GM21723 (cell line): ENCODE measurements at regions not wholly inside any gene's neighbourhood (a gene's known extent, or its start where the extent isn't known, plus 50 kb on each side); places are given as distances from the start of the nearest gene placed in this dataset.
"Not testable (repeated sequence)": the region's sequence is repeated elsewhere in the genome, so short reads cannot be mapped to it uniquely, and the experiment has no call there.

Experiments used
- ATAC-seq: cut with Tn5 transposase; IDR thresholded peaks from one replicate; pipeline ENCODE4 v1.9.1; 2021; ENCODE audit warnings: mild to moderate bottlenecking, moderate library complexity; ENCODE audit not compliant: unreplicated experiment

DNA sequence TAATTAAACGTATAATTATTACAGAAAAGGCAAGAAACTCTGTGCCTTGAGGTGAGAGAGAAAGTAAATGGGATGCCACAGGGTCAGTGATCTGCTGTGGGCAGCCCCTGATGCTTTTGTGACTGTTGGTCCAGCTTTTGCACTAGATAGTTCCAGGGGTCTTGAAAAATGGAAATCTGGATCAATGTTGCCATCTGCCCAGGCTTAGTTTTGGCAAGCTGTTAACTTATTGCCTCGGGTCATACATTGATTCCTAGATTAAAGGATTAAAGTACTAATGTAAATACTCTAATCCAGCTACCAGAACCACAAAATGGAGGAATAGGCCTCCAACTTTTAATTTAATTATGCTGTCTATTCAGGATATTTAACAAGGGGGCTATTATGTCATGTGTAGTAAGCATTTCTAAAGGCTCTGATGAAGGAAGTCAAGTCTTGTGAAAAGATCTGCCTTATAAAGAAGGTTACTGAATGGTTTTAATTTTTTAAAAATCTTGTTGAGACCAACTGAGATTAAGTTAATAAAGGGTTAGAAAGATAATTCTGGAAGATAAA, 376.0 kb upstream of the HS3ST5 start:
- no peak for ATAC-seq

DNA sequence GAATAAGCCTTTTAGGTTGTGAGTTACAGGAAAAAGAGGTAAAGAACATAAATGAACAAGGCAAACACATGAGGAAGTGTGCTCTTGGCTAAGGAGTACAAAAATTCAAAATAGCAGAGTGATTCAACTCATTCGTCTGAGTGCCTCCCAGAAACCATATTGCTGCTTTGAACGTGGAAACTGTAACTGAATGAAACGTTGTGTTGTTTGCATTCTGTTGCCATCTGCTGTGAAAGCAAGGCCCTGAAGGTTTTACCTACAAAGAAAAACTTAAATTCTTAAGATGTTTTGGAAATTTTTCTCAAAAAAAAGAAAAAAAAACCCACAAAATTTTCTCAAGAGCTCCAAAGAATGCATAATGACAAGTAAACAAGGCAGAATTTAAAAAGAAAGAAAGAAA, 375.4 kb upstream of the HS3ST5 start:
- no peak for ATAC-seq

DNA sequence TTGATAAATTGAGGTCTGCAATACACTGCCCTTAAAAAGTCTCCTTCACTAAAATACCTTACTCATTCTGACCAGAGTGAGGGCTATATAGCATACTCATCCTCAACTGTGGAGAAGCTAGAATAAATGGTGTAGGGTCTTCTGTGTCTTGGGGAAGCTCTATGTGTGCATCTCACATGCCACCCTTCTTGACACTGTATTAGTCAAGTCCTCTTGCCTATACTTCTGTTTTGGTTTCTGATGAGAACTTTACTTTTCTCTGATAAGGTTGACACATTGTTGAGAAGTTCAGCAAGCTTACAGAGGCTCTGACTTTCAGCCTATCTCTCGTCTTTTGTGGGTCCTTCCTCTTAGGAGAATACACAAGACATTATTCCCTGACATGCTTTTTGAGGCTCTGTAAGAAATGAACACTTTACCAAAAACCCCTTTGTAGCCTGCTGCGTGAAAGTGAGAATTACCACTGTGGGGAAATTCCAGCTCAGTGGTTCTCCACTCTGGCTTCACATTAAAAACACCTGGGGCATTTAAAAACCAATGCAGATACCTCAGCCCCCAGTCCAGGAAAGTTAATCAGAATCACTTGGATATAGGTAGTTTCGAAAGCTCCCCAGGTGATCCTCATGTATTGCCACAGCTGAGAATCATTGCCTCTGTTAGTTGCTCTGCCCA, 372.1 kb upstream of the HS3ST5 start:
- ATAC-seq = peak; percentile 61

DNA sequence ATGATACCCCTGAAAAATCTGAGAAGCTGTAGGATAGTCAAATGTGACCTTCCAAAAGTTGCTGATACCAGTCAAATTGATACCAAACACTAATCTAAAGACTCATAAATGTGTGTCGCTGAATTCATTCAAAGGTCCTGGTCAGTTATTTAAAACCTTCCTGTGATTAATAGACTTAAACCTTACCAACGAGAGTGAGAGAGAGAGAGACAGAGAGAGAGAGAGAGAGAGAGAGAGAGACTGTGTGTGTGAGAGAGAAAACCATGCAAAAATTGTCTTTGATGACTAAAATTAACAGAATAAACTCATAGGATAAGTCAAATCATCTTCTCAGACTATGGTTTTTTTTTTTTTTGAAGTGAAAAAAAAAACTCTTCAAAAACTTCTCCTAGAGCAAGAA, 370.9 kb upstream of the HS3ST5 start:
- ATAC-seq = no peak

DNA sequence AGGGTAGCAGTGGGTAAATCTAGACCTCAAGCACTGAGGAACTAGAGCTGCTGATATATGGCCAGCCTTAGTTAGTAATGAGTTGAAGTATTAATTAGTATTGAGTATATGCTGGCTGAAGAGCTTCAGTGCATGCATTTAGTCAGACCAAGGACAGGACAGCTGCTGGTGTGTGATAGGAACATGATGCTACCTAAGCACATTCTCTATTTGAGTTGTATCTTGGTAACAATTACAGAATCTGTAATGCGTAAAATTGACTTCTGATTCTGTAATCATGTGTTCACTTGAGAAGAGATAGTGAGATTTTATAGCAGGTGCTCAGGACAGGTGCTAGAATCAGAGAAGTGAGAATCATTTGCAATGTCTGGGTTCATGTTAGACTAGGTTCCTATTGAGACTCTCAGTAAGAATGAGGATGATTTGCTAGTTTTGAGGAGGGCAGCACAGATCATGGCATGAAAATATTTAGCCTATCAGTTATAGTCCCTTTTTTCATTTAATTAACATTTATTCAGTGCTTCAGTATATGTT, 369.4 kb upstream of the HS3ST5 start:
- no peak for ATAC-seq

DNA sequence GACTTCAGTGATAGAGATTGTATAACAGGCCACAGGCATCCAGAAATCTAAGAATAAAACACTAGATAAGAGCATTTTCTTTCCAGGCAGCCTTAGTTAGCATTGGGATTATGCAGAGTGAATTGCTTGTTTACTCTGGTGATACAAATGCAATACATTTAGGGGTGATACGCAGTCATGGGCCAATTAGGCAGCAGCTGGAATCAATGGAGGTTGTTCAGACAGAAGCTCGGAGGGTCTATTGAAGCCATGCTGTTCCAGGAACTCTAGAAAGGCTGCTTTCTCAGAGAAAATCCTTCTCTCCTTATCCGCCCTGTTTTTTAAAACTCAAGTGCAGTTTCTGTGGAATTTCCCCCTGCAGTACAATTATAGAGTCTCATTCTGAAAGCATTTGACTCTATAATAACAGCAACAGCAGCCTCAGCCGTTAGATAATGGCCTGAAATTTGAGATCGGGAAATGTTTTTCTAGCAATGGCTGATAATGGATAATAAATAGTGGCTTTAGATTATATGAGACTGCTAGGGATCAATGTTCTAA, 364.3 kb upstream of the HS3ST5 start:
- ATAC-seq = no peak

DNA sequence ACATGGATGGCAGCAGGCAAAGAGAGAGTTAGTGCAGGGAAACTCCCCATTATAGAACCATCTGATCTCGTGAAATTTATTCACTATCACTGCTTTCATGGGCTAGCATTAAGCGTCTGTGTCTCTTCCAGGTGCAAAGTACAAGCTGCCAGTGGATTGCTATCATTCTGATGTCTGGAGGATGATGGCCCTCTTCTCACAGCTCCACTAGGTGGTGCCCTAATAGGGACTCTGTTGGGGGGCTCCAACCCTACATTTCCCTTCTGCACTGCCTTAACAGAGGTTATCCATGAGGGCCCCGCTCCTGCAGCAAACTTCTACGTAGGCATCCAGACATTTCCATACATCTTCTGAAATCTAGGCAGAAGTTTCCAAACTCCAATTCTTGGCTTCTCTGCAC, 347.8 kb upstream of the HS3ST5 start:
- ATAC-seq = no peak

DNA sequence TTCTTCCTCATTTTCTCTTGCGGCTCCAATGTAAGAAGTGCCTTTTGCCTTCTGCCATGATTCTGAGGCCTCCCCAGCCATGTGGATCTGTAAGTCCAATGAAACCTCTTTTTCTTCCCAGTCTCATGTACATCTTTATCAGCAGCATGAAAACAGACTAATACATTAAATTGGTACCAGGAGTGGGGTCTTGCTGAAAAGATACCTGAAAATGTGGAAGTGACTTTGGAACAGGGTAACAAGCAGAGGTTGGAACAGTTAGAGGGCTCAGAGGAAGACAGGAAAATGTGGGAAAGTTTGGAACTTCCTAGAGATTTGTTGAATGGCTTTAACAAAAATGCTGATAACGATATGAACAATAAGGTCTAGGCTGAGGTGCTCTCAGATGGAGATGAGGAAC, 316.7 kb upstream of the HS3ST5 start:
- no peak for ATAC-seq

DNA sequence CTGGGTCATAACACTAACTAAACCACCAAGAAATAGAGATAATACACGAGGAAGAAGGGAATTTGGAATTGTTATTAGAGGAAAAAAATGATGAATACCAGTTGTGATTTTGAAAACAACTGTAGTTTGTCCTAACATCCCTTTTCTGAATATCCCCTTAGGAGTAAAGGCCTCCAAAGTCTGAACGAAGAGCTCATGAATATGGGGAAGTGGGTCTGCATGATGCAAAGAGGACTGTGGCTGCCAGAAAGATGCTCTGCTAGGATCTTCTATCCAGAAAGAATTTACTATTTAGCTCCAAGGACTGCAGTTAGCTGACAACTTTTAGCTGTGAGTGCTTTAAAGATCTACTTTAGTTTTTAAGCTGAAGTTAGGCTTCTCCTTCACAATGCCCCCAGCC, 308.8 kb upstream of the HS3ST5 start:
- no peak for ATAC-seq

DNA sequence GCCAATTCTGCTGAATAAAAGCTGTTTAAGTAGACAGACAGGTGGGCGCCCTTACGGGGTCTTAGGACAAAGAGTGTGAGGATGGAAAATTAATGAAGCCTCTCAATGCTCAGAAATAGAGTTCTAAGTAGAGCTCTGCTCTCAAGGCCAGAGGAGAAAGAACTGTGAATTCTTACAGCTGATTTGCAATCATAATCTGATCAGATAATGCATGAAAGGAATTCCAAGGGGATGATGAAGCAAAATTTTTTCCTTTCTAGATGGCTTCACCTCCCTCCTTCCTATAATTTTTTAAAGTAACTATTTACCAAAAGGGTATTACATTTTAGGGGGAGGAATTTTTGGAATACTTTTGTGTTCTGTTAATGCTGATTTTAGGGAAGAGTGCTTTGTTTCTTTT, 308.1 kb upstream of the HS3ST5 start:
- ATAC-seq = no peak

DNA sequence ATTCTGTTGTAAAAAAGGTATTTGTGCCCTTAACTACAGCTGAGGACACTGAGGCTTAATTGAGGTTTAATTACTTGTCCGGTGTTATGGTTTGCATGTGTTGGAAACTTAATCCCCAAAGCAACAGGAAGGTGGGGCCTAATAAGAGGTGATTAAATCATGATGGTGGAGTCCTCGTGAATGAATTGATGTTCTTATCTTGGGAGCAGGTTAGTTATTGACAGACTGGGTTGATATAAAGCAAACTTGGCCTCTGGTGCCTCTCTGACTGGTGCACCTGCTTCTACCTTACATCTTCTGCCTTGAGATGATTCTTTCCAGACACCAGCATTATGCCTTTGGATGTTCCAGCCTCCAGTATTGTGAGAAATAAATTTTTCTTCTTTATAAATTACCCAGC, 306.5 kb upstream of the HS3ST5 start:
- no peak for ATAC-seq

DNA sequence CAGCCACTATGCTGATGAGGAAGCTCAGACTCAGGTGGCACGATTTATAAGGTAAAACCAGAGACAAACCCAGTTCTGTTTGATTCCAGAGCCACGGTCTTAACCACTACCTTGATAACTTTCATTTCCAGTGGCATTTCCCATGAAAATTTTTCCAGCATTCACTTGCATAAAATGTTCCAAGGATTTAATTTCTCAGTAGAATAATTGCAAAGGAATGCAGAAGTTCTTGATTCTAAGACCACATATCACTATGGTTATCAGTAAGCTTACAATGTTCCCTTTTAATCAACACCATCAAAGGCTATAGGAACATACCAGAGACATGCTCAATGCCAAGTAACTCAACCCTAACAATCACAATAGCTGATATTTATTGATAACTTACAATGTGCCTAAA, 306.0 kb upstream of the HS3ST5 start:
- ATAC-seq = no peak

DNA sequence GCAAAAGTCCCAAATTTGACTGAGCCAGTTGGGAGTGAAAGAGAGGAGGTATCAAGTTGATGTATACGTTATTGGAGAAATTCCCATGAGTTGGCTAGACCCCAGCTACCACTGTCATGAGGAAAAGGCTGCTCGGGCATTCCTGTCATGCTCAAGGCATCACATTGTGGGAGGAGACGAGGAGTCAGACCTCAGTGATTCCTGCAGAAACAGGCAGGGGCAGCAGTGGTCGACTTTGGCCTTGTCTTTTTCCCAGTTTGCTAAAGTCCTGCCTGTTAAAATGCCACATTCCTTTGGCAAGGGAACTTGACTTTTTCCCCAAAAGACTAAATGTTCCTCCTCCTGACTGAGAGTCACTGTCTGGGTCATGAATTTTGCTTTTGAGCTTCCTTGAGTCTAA, 295.5 kb upstream of the HS3ST5 start:
- ATAC-seq = no peak

DNA sequence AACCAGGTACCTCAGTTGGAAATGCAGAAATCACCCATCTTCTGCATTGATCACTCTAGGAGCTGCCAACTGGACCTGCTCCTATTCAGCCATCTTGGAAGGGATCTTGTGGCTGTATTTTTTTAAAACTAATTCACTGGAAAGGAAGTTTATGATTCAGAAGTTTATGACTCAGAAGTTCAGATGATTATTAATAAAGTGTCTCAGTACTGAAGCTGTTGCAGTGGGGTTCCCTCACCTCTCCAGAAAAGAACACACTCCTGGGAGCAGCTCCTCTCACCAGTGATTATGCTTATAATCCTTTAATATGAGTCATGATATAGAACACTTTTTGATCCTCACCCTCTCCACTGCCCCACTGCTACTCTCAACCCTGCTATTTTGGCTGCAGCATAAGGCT, 291.2 kb upstream of the HS3ST5 start:
- no peak for ATAC-seq

DNA sequence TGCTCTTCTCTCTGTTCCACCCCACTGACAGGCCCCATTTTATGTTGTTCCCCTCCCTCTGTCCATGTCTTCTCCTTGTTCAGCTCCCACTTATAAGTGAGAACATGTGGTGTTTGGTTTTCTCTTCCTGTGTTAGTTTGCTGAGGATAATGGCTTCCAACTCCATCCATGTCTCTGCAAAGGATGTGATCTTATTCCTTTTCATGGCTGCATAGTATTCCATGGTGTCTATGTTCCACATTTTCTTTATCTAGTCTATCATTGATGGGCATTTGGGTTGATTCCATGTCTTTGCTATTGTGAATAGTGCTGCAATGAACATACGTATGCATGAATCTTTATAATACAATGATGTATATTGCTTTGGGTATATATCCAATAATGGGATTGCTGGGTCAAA, 283.4 kb upstream of the HS3ST5 start:
- ATAC-seq = not testable (repeated sequence)

DNA sequence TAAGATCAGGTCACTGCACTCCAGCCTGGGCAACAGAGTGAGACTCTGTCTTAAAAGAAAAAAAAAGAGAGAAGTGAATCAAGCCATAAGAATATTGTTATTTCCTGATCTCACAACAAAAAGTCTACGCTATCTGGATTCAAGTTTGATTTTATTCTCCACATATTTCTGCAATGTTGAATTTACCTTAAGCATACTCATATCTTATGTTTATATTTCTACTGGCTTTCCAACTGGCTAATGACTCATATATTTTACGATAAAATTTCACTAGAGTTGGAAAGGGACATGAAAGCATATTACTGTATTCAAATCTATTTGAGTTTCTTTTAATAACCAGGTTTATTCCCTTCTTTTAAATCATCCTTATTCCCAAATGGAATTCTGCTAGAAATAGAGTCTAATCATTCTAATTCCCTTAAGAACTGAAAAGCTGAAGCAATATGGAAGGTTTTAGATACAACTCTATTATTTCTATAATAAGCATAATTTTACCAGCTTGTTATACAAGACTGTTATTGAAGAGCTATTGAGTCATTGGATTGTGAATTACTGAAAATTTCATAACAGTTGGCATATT, 276.9 kb upstream of the HS3ST5 start:
- ATAC-seq = no peak

DNA sequence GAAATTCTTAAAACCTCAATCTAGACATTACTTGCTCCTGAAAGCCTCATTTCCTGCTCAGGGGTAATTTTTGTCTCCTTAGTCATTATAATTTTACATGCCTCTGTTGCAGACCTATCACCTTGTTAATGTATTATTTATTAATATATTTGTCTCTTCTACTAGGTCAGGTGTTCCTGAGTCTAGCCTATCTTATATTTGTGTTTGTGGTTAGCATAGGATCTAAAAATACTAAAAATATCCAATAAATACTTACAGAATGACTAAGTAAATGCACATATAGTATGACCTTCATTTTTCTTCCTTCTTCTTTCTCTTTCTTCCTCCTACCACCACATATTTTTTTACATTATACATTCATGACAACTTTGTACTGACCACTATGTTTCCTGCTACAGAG, 268.9 kb upstream of the HS3ST5 start:
- no peak for ATAC-seq

DNA sequence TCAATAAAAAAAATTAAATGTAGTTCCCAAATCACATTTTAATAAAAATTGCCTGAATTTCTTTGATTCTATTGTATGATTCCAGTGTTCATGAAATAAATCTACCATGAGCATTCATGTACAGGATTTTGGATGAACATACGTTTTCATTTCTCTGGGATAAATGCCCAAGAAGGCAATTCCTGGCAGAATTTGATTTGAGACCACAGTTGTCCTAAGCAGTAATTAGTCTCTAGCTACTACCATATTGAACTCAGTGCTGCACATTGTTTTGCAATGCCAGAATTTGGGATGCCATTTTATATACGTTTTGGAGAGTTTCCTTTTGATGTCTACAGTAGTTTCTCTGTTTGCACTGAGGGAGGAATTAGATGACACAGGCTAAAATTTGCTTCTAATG, 265.3 kb upstream of the HS3ST5 start:
- ATAC-seq = no peak

DNA sequence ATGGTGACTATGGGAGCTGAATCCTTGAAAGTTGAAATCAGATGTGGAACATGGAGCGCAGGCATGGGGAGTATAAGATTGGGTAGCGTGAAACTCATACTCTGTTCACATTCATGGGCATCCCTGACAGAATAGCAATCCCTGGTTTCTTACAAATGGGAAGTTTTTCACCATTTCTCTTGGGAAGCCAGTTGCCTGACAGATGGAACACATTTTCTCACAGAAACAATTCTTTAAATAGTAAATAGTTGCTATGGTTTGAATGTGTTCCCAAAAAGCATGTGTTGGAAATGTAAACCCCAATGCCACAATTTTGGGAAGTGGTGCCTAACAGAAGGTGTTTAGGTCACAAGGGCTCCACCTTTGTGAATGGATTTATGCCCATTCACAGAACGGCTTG, 262.8 kb upstream of the HS3ST5 start:
- ATAC-seq = no peak

DNA sequence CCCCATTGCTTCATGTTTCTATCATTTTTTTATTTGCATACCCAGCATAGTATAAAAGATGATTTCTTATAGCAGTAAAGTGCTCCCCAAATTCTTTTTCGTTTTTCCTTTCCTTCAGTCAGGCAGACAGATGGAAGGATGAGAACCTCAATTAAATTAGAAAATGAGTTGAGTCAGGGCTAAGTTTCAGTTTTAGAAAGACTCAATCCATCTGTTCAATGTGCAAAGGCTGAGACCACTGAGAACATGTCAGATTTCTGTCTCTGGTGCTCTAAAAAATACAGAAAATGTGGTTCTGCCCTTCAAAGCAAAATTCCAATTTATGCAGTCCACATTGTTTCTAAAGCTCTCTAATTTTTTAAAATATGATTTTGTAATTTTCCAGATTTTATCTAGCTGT, 257.6 kb upstream of the HS3ST5 start:
- no peak for ATAC-seq

DNA sequence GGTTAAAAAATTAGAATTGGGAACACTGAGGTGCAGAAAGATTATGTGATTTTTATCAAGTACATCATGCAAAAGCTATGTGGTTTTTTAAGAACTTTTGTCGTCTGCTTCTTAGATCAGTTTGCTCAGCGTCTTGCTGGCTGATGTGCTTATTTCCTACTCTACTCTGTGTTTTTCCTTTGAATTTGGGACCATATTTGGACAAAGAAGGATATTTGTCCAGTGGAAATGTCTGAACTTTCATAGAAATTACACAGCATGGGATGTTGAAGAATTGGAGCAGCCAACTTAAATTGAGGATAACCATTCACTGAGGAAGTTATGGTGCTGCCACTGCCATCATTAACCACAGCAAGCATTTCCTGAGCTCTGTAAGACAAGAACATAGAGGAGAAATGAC, 252.8 kb upstream of the HS3ST5 start:
- no peak for ATAC-seq

DNA sequence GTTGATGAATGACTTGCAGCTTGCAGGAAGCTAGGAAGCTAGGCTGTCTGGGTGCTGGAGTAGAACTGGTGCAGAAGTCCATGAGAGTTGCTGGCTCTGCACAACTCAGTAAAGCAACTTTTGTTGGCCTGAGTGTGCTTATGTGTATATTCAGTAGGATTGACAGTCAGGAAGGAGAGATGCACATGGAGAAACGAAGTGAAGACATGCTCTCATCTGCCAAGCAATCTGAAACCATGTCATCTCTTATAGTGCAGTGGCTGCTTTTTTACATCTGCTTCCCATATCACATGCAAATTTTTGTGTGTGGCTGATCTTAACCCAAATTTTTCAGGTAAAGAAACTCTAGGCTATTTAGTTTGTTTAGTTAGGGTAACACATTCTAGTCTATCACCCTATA, 252.4 kb upstream of the HS3ST5 start:
- ATAC-seq = no peak
